Mucosa of stomach (tissue), 1 donor: ENCODE measurements at regions not wholly inside any gene's neighbourhood (a gene's known extent, or its start where the extent isn't known, plus 50 kb on each side); places are given as distances from the start of the nearest gene placed in this dataset.

Experiments used
- H3K27me3 ChIP-seq: one replicate; pipeline ENCODE4 v1.7.0; 2013; ENCODE audit warnings: mild to moderate bottlenecking, low read length; ENCODE audit not compliant: control insufficient read depth, insufficient read depth
- H3K36me3 ChIP-seq: one replicate; pipeline ENCODE4 v1.7.0; 2013; ENCODE audit warnings: low read length; ENCODE audit not compliant: control insufficient read depth, insufficient read depth
- H3K4me1 ChIP-seq: one replicate; pipeline ENCODE4 v1.7.0; 2013; ENCODE audit warnings: mild to moderate bottlenecking, low read length; ENCODE audit not compliant: control insufficient read depth, insufficient read depth
- H3K4me3 ChIP-seq: one replicate; pipeline ENCODE4 v1.7.0; 2013; ENCODE audit warnings: low read length
- H3K9ac ChIP-seq: one replicate; pipeline ENCODE4 v1.7.0; 2013; ENCODE audit warnings: mild to moderate bottlenecking, low read length, moderate library complexity
- H3K9me3 ChIP-seq: one replicate; pipeline ENCODE4 v1.7.0; 2013; ENCODE audit warnings: mild to moderate bottlenecking, low read length, moderate library complexity; ENCODE audit not compliant: control insufficient read depth
- donor health status: Pancreatic carcinoma.

GRCh38 chr10:111656066-111656465 is 527.5 kb downstream of the GPAM start:
- H3K9me3 ChIP-seq: no peaks in the 10 kb centered on the region

GRCh38 chr10:111677759-111678158 is 505.8 kb downstream of the GPAM start:
- H3K9me3 ChIP-seq: no peaks in the 10 kb centered on the region
- H3K4me1 ChIP-seq: no peaks in the 10 kb centered on the region
- H3K4me3 ChIP-seq: no peak overlapping the region
- H3K27me3 ChIP-seq: no peaks in the 10 kb centered on the region
- H3K36me3 ChIP-seq: no peaks in the 10 kb centered on the region
- no peak overlapping the region for H3K9ac ChIP-seq

More at GRCh38 chr10:111656066-111656465, 527.5 kb downstream of the GPAM start:
- H3K4me1 ChIP-seq: no peaks in the 10 kb centered on the region
- H3K27me3 ChIP-seq: no peaks in the 10 kb centered on the region
- H3K9ac ChIP-seq: no peak overlapping the region
- no peaks in the 10 kb centered on the region for H3K36me3 ChIP-seq
- H3K4me3 ChIP-seq: no peak overlapping the region

DNA sequence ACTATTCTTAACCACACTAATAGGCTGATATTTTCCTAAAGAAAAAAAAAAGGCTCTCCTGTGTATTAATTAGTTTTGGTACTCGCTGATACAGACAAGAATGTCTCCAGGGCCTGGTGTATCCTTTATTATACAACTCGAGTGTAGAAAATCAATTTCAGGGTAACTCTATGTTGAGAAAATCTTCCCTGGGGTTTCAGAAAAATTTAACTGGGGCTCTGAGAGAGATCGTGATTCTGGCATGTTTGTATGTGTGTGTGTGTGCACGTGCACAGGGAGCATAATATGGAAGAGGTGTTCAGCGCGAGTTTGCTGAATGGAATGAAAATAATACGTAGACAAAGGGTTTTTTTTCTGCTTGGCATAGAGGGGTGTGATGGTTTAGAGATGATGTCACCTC is 496.8 kb downstream of the GPAM start:
- Histone ChIP-seq H3K27me3 (no peaks in the 10 kb centered on the region), H3K4me1 (no peaks in the 10 kb centered on the region), H3K4me3 (no peak overlapping the region), H3K36me3 (no peaks in the 10 kb centered on the region), H3K9me3 (no peaks in the 10 kb centered on the region), H3K9ac (no peak overlapping the region)

- Histone ChIP-seq H3K4me1 (no peaks in the 10 kb centered on the region), H3K9ac (no peak overlapping the region), H3K36me3 (no peaks in the 10 kb centered on the region), H3K27me3 (no peaks in the 10 kb centered on the region), H3K9me3 (no peaks in the 10 kb centered on the region), H3K4me3 (no peak overlapping the region)
Measured at GRCh38 chr10:111698711-111699110, 484.9 kb downstream of the GPAM start.

DNA sequence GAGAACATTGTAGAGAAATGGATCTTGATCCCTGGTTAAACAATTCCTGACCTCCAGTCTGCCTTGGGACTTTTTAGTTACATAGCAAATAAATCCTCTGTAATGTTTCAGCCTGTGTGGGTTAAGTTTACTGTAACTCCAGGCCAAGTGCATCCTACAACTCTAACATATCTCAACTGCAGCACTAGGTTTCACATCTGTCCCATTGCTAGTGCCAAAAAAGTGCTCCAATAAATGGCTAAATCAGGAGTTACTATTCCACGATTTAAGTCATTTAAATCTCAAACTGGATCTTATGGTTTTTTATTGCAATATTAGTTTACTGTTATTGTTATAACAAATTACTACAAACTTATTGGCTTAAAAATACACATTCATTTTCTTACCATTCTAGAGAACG is 479.6 kb downstream of the GPAM start:
- H3K4me3 ChIP-seq: no peak overlapping the region
- H3K4me1 ChIP-seq: no peaks in the 10 kb centered on the region
- no peaks in the 10 kb centered on the region for H3K36me3 ChIP-seq
- no peaks in the 10 kb centered on the region for H3K27me3 ChIP-seq
- H3K9me3 ChIP-seq: no peaks in the 10 kb centered on the region
- no peak overlapping the region for H3K9ac ChIP-seq

DNA sequence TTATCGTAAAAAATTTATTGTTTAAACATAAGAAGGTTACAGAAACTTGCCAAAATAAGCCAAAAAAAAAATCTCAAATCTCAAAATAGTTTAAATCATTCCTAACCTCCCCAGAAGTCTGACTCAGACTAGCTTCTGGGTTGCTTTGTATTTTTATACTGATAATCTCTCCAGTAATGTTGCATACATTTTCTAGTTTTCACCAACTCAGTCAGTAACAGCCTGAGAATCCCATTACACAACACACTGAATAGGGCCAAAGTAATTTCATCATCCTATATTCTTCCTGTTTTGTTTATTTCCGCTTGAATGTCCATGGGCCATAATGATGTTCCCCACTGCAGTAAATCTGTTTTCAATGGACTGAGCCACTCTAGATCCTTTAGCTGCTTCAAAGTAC is 478.5 kb downstream of the GPAM start:
- no peaks in the 10 kb centered on the region for H3K36me3 ChIP-seq
- H3K27me3 ChIP-seq: no peaks in the 10 kb centered on the region
- H3K4me3 ChIP-seq: no peak overlapping the region
- H3K9me3 ChIP-seq: no peaks in the 10 kb centered on the region
- no peak overlapping the region for H3K9ac ChIP-seq
- H3K4me1 ChIP-seq: no peaks in the 10 kb centered on the region

DNA sequence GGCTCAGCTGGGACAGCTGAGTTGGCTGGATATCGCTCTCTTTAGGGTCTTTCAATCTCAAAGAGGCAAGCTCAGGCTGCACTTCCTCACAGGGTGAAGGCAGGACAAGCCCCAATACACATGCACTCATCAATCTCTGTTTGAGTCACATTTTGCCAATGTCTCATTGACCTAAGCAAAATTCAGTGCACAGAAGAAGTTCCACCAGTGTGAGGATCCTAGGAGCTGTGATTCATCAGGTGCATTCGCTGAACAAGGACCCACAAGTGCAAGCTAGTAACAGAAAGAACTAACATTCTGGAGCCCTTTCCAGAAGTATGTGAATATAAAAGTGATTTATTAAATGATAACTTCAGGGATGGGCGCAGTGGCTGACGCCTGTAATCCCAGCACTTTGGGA is 477.2 kb downstream of the GPAM start:
- Histone ChIP-seq H3K27me3 (no peaks in the 10 kb centered on the region), H3K4me1 (no peaks in the 10 kb centered on the region), H3K9me3 (no peaks in the 10 kb centered on the region), H3K4me3 (no peak overlapping the region), H3K36me3 (no peaks in the 10 kb centered on the region), H3K9ac (no peak overlapping the region)

DNA sequence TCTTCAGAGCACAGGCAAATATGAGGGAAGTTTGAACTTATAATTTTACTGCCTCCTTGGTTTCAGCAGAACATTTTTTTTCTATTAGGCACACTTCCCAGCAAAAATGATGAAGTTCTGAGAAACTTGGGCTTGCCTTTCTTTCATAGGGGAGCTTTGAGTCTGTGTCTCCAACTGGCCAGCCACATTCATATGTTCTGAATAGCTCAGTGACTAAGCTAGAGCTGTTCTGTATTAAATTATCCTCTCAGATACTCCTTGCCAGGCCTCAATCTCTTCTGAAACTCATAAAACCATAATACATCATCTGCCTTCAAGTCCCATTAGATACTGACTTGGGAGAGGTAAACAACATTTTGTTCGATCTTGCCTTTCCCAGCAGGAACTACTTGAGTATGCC is 476.5 kb downstream of the GPAM start:
- Histone ChIP-seq H3K9me3 (no peaks in the 10 kb centered on the region), H3K36me3 (no peaks in the 10 kb centered on the region), H3K9ac (no peak overlapping the region), H3K27me3 (no peaks in the 10 kb centered on the region), H3K4me3 (no peak overlapping the region), H3K4me1 (no peaks in the 10 kb centered on the region)

GRCh38 chr10:111709603-111710002 is 474.0 kb downstream of the GPAM start:
- no peaks in the 10 kb centered on the region for H3K36me3 ChIP-seq
- H3K9ac ChIP-seq: no peak overlapping the region
- no peak overlapping the region for H3K4me3 ChIP-seq
- no peaks in the 10 kb centered on the region for H3K4me1 ChIP-seq
- H3K9me3 ChIP-seq: no peaks in the 10 kb centered on the region
- H3K27me3 ChIP-seq: no peaks in the 10 kb centered on the region

DNA sequence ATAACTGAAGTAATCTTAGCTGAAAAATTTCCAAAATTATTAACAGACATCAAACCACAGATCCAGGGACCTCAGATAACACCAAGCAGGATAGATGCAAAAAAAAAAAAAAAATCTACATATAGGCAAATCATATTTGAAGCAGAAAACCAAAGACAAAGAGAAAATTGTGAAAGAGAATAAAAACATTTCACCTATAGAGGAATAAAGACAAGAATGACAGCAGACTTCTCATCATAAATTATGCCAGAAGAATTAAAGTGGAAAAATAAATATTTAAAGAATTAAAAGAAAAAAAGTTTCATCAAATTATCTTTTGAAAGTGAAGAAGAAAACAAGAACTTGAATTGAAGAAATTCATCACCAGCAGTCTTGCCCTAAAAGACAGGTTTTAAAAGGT is 467.5 kb downstream of the GPAM start:
- no peak overlapping the region for H3K9ac ChIP-seq
- H3K27me3 ChIP-seq: no peaks in the 10 kb centered on the region
- H3K9me3 ChIP-seq: no peaks in the 10 kb centered on the region
- H3K4me3 ChIP-seq: no peak overlapping the region
- H3K4me1 ChIP-seq: no peaks in the 10 kb centered on the region
- H3K36me3 ChIP-seq: no peaks in the 10 kb centered on the region

- Histone ChIP-seq H3K4me3 (no peak overlapping the region), H3K9me3 (no peaks in the 10 kb centered on the region), H3K9ac (no peak overlapping the region), H3K27me3 (no peaks in the 10 kb centered on the region), H3K4me1 (no peaks in the 10 kb centered on the region), H3K36me3 (no peaks in the 10 kb centered on the region)
Measured at GRCh38 chr10:111724121-111724520, 459.4 kb downstream of the GPAM start.

GRCh38 chr10:111725050-111725449 is 458.5 kb downstream of the GPAM start:
- no peaks in the 10 kb centered on the region for H3K4me1 ChIP-seq
- no peaks in the 10 kb centered on the region for H3K36me3 ChIP-seq
- no peak overlapping the region for H3K9ac ChIP-seq

DNA sequence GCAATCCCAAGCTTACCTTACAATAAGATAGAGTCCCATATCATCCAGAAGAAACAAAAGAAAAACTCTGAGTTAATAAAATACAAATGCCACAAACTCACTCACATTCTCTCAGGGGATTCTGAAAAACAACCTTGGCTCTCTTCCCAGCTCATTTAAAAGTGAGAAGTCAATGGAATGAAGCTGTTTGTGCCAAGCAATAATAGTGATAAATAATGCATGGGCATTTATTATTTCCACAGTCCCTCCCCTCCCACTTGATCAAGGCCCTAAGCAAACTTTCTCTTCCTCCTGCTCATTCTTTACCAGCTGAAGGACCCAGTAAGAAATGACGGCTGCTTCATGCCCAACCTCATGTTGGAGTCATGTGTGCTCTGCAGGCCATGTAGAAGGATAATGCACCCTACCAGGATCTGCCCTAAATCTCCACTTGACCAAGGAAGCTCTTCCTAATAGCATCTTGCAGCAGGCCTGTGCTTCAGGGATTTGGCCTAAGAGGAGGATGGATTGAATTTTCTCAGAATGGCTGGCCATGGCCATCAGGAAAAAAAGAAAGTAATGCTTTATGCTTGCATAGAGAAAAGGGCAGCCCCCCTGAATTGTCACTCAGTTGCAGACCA is 451.3 kb downstream of the GPAM start:
- no peaks in the 10 kb centered on the region for H3K36me3 ChIP-seq

More at GRCh38 chr10:111725050-111725449, 458.5 kb downstream of the GPAM start:
- H3K9me3 ChIP-seq: no peaks in the 10 kb centered on the region
- H3K27me3 ChIP-seq: no peaks in the 10 kb centered on the region
- no peak overlapping the region for H3K4me3 ChIP-seq

More for the DNA sequence above, 451.3 kb downstream of the GPAM start:
- no peaks in the 10 kb centered on the region for H3K4me1 ChIP-seq
- no peak overlapping the region for H3K4me3 ChIP-seq
- no peak overlapping the region for H3K9ac ChIP-seq
- no peaks in the 10 kb centered on the region for H3K27me3 ChIP-seq
- H3K9me3 ChIP-seq: no peaks in the 10 kb centered on the region
